Neural cell (in vitro differentiated cells): ENCODE measurements at regions not wholly inside any gene's neighbourhood (a gene's known extent, or its start where the extent isn't known, plus 50 kb on each side); places are given as distances from the start of the nearest gene placed in this dataset.

Experiments
- CTCF ChIP-seq: fragments of 450-650 bp; IDR thresholded peaks from 2 replicates; pipeline ENCODE4 v1.5.1; 2014; ENCODE audit warnings: antibody characterized with exemption, mild to moderate bottlenecking, moderate library complexity; ENCODE audit not compliant: poor library complexity, severe bottlenecking
- EP300 ChIP-seq: fragments of 450-650 bp; conservative IDR thresholded peaks from 2 replicates; pipeline ENCODE4 v1.6.1; 2014; ENCODE audit warnings: antibody characterized with exemption, mild to moderate bottlenecking, moderate library complexity; ENCODE audit not compliant: poor library complexity, severe bottlenecking
- EZH2 ChIP-seq: fragments of 200-600, 300-800 bp; shearing (Covaris generic), sonication (generic); IDR thresholded peaks from 2 replicates; pipeline ENCODE4 v1.6.1; 2014; ENCODE audit warnings: antibody characterized with exemption, low read length, borderline replicate concordance, mild to moderate bottlenecking; ENCODE audit not compliant: insufficient read depth, poor library complexity, severe bottlenecking
- POLR2AphosphoS5 ChIP-seq: IDR thresholded peaks from 2 replicates; pipeline ENCODE4 v1.6.1; 2012
- RAD21 ChIP-seq: fragments of 450-650 bp; conservative IDR thresholded peaks from 2 replicates; pipeline ENCODE4 v1.6.1; 2014; ENCODE audit warnings: antibody characterized with exemption, mild to moderate bottlenecking, moderate library complexity
- REST ChIP-seq: IDR thresholded peaks from 2 replicates; pipeline ENCODE4 v1.6.1; 2012; ENCODE audit warnings: borderline replicate concordance
- SMC3 ChIP-seq: fragments of 450-650 bp; conservative IDR thresholded peaks from 2 replicates; pipeline ENCODE4 v1.6.1; 2014; ENCODE audit warnings: antibody characterized with exemption, mild to moderate bottlenecking, moderate library complexity; ENCODE audit not compliant: poor library complexity

GRCh38 chr7:16171928-16172327, 249.4 kb downstream of the CRPPA start:
- TF ChIP-seq EP300 (no peak), SMC3 (no peak), CTCF (no peak), RAD21 (no peak), POLR2AphosphoS5 (no peak), EZH2 (no peak), REST (no peak)
